NCI-H526 treated with DMSO at 0.1 percent for 48 hours (cell line): ENCODE measurements at regions not wholly inside any gene's neighbourhood (a gene's known extent, or its start where the extent isn't known, plus 50 kb on each side); places are given as distances from the start of the nearest gene placed in this dataset.

ENCODE experiments used
- DNase-seq: peaks from one replicate; lab custom pipeline; 2025; lab: John Stamatoyannopoulos, UW

DNA sequence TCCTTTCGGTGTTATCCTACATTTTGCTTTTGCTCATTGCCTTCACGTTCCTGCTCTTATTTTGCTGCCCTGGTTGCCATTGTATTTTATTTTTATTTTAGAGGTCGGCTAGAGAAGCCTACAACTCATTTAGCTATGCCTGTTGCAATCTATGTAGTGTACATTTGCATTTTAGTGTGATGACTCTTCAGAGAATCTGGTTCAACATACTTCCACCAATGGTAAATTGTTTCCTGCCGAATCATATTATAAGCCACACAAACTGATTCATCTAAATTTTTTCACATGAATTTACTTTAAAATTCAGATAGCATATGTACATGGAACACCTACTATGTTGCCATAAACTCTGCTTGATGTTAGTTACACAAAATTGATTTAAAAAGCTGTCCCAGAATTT lies 1596.9 kb downstream of the PLA2G4A start:
- no peak for DNase-seq

DNA sequence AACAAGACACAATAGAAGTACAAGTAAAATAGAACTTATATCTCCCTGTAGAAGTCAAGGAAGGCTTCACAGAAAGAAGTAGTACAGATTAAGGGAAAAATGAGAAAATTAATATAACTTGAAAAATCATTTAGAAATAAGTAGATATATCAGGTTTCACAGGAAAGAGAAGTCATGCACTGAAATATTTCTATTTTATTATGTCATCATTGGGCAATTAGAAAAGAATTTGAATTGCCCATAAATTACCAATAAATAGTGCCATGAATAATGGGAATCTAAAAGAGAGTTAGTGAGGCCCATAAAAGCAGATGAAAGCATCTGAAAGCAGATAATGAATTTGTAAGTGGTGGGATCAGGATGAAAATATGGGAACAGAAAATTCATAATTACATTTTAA lies 1597.8 kb downstream of the PLA2G4A start:
- no peak for DNase-seq

DNA sequence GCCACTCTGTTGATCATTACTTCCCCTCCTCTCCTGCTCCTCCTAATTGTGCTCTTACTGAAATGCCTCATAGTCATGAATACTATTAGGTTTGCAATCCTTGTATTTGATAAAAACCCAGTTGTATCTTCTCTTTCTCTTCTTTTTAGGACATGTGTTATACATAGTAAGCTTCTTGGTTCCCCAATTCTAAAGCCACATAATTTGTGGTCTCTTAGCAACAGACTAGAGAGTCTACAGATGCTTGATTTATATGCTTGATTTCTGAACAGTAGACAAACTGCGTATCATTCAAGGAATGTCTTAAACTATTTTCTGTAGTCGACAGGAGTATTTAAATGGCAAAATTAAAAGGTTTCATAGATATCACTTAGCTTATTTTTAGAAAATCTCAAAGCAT lies 1598.9 kb downstream of the PLA2G4A start:
- DNase-seq: no peak

DNA sequence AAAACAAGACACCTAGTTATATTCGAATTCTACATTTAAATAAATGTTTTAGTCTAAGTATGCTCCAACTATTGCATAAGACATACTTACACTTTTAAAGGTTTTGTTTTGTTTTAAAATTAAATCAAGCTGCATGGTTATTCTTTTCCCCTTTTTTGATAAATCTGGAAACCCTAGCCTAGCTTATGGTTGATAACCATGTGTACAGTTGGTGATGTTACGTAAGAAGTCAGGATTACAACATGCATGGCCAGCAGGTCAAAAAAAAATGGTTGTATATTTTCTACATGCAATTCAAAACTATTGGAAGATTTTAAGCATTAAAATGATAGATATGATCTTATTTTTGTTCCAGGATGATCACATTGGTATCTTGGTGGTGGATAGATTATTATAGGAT lies 1600.6 kb downstream of the PLA2G4A start:
- no peak for DNase-seq

DNA sequence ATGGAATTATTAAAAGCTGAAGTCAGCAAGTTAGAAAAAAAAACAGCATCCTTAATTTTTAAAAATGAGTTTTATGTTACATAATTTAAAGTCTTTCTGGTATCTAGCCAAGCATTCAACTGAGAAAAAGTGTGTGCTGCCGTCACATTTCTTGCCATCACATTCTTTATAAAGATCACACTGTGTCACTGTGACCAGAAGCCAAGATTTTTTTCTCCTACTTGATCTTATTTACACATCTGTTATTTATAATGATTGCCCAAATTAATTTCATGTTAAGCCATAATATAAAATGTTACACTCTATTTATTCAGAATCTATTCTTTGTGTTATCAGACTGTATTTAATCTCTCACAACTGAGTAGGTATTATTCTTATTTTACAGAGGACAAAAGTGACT lies 1603.7 kb downstream of the PLA2G4A start:
- DNase-seq: no peak

DNA sequence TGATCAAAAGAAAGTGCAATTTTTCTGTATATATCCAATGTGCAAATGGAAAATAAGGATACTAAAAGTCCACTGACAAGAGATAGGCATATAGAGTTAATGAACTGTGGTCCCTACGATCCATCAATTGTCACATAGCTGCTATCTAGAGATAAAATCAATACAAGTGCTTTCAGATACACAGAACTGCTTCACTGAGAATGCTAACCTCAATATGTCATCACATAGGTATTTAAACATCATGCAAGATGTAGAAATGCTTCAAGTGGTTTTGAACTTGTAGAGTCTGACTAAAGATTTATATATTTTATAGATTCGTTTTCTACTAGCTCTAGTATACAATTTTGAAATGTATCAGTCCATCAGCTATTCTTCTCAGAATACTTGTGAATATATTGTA lies 1604.7 kb downstream of the PLA2G4A start:
- DNase-seq: no peak

DNA sequence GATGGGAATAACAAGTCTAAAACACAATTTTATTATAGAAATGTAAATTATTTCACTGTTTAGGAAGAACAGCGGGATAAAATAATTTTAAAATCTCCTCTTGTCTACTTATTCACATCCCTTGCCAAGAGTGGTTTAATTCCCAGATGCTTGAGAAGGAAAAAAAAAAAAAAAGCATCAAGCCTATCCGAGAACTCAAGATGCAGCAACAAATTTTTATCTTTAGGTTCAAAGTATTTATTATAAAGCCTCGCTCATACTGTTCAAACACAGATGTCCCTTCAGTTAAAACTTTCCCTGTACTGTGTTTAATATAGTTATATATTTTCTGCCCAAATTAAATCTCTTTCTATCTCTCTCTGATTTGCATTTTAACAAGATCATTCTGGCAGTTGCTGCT lies 1615.8 kb downstream of the PLA2G4A start:
- DNase-seq: no peak

DNA sequence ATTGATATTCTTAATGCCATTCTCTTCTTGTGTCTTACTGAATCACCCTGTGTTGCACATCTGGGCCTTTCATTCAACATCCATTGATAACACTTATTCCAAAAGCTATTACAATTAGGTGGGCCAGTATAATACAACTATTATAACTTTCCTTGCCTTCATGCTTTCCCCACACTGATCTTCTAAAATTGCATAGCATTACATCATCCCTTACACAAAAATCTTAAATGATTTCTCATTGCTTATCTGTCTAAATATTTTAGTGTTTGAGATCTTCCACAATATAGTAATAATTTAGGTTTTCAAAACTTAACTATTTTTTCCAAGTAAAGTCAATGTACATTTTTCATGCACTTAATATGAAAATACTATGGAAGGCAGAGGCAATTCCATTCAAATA lies 1634.1 kb downstream of the PLA2G4A start:
- DNase-seq: no peak

DNA sequence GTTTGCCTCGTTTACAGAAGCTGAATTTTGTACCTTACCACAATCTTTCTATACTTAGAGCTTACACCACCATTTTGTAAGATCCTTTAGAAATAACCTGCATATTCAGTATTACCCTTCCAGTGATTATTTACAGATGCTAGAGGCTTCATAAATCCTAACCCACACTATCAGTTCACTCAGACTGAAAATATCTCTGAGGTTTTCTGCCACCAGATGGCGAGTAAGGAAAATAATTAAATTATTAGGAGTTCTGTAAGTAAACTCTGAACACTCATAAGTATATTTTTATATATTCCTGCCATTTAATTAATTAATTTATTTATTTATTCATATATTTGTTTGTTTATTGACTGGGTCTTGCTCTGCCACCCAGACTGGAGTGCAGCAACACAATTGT lies 1635.2 kb downstream of the PLA2G4A start:
- DNase-seq: no peak

DNA sequence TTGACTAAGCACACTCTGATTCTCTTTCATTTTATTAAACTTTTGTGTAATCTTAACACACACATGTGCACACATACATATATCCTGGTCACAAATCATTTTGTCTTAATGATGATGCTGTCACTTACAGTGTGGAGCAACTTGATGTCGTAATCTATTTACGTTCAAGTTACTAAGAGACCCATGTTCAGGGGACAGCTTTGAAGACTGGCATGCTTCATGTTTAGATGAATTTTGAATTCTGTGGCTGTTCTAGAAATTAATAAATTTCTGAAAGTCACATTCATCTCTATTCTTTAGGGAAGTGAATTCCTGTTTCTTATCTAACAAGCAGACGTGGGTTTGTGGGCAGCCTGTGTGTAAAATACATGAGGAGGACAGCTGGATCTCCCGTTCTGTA lies 1637.8 kb downstream of the PLA2G4A start:
- DNase-seq: no peak

DNA sequence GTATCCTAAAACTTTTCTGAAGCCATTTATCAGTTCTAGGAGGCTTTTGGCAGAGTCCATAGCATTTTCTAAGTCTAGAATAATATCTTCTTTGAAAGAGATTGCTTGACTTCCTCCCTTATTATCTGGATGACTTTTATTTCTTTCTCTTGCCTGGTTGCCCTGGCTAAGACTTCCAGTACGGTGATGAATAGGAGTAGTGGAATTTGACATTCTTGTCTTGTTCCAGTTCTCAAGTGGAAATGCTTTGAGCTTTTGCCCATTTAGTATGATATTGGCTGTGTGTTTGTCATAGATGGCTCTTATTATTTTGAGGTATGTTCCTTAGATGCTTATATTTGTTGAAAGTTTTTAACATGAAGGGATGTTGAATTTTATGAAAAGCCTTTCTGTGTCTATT lies 1647.9 kb downstream of the PLA2G4A start:
- no peak for DNase-seq

DNA sequence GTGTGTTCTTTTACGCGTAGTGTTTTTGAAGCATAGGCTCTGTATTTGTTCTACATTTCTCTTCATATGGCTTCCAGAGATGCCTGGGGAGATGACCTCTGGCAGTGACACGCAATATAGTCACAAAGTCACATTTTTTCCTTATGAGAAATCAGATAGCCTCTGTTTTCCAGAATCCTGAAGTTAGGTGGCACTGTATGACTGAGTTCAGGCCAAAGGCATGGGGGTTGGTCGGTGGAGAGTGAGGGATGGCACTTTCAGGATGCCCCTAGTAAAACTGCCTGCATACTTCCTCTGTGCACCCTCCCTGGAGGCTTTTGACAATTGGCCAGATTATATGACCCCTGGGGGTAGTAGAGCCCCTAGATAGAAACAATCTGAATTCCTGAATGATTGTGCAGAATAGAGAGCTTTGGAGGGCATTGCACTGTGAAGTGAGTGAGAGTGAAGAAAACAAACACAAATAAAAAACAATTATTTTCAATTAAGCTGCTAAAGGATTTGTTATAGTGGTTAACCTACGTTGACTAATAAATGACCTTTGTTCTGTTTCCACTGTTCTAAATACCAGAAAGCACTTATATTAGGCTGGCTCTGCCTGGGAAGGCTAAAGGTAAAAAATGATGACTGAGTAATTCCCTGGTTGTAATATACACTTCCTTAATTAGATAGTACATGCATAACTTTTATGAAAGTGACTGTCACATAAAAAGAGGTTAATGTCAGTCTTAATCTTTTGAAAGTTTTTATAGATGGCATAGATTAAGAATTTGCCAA lies 1660.8 kb downstream of the PLA2G4A start:
- no peak for DNase-seq

DNA sequence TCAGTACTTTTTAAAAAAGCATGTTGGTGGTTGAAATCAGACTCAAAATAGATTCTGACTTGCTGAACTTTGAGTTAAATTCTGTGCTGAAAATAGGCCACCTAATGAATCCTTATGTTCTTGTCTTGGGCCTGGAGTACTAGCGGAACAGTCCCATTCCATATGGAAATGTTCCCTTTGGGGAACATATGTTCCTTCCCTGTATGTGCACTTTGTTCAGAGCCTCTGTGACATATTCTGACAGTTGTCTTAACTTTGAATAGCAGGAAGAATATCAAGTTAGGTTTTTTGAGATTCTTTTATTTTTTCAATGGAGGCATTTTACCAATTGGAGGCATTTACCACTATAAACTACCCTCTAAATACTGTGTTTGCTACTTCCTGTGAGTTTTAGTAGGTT lies 1667.8 kb downstream of the PLA2G4A start:
- DNase-seq: no peak

DNA sequence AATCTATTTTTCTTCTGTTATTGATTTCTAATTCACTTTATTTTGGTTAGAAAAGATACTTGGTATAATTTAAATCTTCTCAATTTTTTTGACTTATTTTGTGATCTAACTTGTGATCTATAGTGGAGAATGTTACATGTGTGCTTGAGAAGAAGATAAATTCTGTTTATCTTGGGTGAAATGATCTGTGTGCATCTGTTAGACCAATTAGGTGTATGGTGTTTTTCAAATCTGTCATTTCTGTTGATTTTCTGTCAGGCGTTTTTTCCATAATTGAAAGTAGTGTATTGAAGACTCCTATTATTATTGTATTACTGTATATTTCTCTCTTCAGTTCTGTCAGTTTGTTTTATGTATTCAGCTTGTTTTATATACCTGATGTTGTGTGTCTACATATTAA lies 1668.3 kb downstream of the PLA2G4A start:
- no peak for DNase-seq

DNA sequence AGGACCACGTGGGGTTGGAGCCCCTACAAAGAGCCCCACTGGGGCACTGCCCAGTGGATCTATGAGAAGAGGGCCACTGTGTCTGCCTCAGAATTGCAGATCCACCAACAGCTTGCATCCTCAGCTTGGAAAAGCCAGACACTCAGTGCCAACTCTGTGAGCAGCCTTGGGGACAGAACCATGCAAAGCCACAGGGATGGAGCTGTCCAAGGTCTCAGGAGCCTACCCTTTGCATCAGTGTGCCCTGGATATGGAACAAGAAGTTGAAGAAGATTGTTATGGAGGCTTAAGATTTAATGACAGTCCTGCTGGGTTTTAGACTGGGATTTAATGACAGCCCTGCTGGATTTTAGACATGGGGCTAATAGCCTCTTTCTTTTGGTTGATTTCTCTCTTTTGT lies 1670.9 kb downstream of the PLA2G4A start:
- no peak for DNase-seq

DNA sequence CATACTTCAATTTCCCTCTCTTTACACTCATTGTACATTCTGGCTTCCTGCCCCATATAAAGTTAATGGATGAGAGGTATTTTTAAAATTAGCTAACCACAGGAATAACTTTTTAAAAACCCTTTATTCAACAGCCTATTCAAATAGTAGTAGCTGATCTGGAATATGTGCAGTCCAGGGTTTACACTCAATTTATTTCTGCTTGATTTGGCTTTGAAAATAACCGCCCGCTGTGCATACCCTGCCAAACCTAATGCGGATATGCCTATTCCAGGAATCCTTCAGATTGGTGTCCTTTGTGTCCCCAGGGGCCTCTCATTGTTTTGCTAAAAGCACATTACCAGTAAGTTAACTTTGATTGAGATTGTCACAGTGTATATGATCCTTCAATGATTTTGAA lies 1686.2 kb downstream of the PLA2G4A start:
- DNase-seq: no peak

DNA sequence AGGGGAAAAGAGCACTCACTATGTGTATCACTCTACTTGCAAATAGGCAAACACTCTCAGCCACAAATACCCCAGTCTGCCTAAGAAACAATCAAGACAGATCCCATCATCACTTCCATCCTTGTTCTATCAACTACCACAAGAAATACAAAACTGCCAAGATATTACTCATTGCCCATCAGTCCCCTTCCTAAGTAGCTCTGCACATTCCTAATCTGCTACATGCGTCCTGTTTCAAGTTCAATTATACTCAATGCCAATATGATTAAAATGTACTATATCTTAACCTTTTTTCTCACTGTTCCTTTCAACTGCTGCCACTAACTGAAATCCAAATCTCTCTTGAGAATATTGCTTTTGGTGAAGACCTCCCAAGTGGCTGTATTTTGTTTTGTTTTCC lies 1688.4 kb downstream of the PLA2G4A start:
- DNase-seq: no peak

DNA sequence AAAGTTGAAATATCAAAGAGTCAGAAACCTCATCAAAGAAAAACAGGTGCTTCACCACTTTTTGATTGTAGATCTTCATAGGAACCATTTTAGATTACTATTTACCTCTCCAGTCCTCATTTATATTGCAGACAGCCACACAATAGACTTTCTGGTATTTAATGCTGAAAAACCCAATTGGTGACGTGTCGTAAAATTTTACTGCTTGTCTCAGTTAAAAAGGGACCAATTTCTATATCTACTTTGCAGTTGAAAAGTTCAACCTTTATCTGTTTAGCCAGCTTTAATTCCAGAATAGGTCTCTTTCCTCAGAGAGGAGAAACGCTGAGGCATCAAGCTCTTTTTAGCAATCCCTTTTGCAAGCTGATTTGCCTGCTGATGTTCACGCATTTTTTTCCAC lies 1722.4 kb downstream of the PLA2G4A start:
- DNase-seq: no peak

DNA sequence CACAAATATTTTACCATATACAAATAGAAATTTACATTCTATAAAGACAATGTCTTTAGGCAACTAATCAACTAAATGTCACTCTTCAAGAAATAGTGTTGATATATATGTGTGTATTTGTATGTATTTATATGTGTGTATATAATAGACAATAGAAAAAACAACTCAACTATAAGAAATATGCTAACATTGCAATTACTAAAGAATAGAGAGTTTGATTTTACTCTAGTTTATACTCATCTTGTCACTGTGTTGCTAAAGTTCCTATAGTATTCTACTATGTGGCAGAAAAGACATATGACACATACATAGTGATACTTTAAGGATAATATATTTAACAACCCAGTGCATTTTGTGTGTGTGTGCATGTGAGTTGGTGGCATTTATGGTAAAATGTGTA lies 1728.3 kb downstream of the PLA2G4A start:
- DNase-seq: no peak

DNA sequence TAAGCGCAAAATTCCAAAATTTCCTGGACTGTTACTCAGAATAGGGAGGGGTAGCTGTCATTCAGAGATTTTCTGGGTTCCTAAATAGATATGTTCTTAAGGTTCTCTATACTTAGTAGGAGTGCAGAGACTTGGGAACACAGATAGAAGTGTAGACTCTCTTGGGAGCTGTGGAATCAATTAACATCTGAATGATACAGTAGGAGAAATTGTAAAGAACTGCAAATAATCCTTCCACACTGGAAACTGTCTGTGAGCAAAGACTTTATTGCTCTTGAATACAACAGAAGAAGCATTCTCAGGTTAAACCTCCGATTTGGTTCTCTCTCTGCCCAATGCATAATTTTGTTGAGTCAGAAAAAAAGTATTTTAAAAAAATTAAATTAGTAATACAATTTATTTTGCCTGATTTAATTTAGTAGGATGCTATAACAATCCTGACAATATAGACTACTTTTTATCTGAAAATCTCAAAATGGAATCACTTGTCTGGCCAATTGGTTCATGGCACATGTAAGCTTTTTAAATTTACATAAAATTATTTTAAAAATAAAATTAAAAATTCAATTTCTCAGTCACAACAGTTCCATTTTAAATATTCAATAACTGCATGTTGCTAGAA lies 1754.3 kb downstream of the PLA2G4A start:
- no peak for DNase-seq

DNA sequence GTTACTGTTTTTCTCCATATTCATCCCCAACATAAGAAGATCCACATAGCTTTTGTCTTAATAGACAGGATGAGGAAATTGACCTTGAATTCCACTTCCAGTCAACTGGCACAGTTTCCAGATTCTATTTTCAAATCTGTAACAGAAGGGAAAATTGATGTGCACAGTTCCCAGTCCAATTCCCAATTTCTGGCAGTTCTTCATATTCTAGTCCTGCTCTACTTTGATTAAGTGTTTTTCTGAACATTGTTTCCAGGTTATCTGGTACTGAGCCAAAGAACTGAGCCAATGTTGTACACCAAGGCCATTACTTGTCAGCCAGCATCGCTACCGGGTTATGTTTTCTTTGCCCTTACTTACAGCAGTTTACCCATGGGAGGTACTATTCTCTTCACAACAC lies 1755.4 kb downstream of the PLA2G4A start:
- DNase-seq: no peak

DNA sequence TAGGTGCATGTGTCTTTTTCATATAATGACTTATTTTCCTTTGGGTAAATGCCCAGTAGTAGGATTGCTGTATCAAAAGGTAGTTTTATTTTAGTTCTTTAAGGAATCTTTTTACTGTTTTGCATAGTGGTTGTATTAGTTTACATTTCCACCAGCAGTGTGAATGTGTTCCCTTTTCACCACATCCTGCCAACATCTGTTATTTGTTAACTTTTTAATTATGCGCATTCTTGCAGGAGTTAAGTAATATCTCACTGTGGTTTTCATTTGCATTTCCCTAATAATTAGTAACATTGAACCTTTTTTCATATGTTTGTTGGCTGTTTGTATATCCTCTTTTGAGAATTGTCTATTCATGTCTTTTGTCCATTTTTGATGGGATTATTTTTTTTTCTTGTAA lies 1761.9 kb downstream of the PLA2G4A start:
- DNase-seq: no peak

DNA sequence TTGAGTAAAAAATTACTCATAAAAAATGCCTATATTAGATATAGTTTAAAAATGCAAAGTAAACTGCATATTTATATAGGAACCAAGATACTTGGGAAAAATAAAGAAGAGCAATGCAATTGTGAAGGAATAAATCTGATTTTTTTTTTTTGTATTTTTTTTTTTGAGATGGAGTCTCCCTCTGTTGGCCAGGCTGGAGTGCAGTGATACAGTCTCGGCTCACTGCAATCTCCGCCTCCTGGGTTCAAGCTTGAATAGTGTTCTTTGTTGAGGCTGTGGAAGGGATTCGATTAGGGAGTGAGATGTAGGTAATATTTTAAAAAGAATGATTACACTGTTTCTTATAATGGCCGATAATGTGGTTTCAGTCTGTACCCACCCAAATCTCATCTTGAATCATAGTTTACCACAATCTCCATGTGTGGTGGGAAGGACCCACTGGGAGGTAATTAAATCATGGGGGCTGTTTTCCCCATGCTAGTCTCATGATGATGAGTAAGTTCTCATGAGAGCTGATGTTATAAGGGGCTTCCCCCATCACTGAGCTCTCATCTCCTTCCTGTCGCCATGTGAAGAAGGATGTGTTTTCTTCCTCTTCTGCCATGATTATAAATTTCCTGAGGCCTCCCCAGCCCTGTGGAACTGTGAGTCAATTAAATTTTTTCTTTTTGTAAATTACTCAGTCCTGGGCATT lies 1765.9 kb downstream of the PLA2G4A start:
- no peak for DNase-seq

DNA sequence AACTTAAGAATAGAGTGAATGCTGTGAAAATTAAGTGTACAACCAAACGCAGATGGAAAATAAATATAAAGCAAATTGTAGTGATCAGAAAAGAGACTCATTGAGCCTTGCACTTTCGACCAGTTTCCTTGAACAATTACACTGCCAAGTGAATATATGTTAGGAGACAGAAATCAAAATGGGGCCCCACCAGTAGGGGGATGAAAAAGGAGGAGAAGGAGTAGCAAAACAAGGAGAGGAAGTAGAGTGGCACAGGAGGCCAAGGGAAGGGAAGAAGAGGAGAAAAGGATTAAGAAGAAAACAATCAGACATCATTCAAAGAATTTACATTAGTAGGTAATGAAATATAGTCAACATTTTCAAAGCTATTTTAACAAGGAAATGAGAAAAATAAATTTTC lies 1770.6 kb downstream of the PLA2G4A start:
- no peak for DNase-seq
